ENCODE measurements at regions not wholly inside any gene's neighbourhood (a gene's known extent, or its start where the extent isn't known, plus 50 kb on each side); places are given as distances from the start of the nearest gene placed in this dataset.

GRCh38 chr6:155701342-155701741, 245.7 kb upstream of the NOX3 start:
- DNase-seq, result no peak

GRCh38 chr6:155695495-155695894, 239.9 kb upstream of the NOX3 start:
- DNase-seq, result no peak

GRCh38 chr6:155694419-155694790, 238.8 kb upstream of the NOX3 start:
- no peak for DNase-seq

GRCh38 chr6:155693573-155694418, 238.2 kb upstream of the NOX3 start:
- DNase-seq, result no peak

GRCh38 chr6:155690820-155691219, 235.2 kb upstream of the NOX3 start:
- DNase-seq, result no peak

- DNase-seq, result no peak
These were observed 232.0 kb upstream of the NOX3 start for GRCh38 chr6:155687645-155688044.

- no peak for DNase-seq
These were observed 229.0 kb upstream of the NOX3 start for GRCh38 chr6:155684416-155685196.

GRCh38 chr6:155678361-155678760, 222.7 kb upstream of the NOX3 start:
- no peak for DNase-seq

- no peak for DNase-seq
These were observed 220.7 kb upstream of the NOX3 start for GRCh38 chr6:155676346-155676745.

GRCh38 chr6:155670655-155671054, 215.0 kb upstream of the NOX3 start:
- no peak for DNase-seq

GRCh38 chr6:155660251-155660977, 204.8 kb upstream of the NOX3 start:
- DNase-seq, result no peak

GRCh38 chr6:155656024-155656423, 200.4 kb upstream of the NOX3 start:
- DNase-seq, result no peak

GRCh38 chr6:155654474-155654873, 198.8 kb upstream of the NOX3 start:
- no peak for DNase-seq

GRCh38 chr6:155648301-155648700, 192.7 kb upstream of the NOX3 start:
- no peak for DNase-seq

- no peak for DNase-seq
These were observed 191.7 kb upstream of the NOX3 start for GRCh38 chr6:155647354-155647753.

- no peak for DNase-seq
These were observed 190.8 kb upstream of the NOX3 start for GRCh38 chr6:155646443-155646842.

GRCh38 chr6:155645325-155645724, 189.7 kb upstream of the NOX3 start:
- no peak for DNase-seq

GRCh38 chr6:155641603-155642002, 186.0 kb upstream of the NOX3 start:
- DNase-seq, result no peak

- no peak for DNase-seq
These were observed 182.6 kb upstream of the NOX3 start for GRCh38 chr6:155638200-155638599.

- DNase-seq, result no peak
These were observed 179.8 kb upstream of the NOX3 start for GRCh38 chr6:155635416-155635815.

- no peak for DNase-seq
These were observed 174.4 kb upstream of the NOX3 start for GRCh38 chr6:155630085-155630484.

- no peak for DNase-seq
These were observed 174.0 kb upstream of the NOX3 start for GRCh38 chr6:155629652-155630051.

- no peak for DNase-seq
These were observed 172.7 kb upstream of the NOX3 start for GRCh38 chr6:155628306-155628705.

Data from NCI-H1436 treated with DMSO at 0.1 percent for 48 hours (cell line).